OCI-LY7 (cell line): ENCODE measurements at regions not wholly inside any gene's neighbourhood (a gene's known extent, or its start where the extent isn't known, plus 50 kb on each side); places are given as distances from the start of the nearest gene placed in this dataset.

Experiments used
- BruUV-seq: library from RNA; stranded (reverse); fragments of 400-500 nt; replicated peaks from 2 replicates; lab custom pipeline; 2021; lab: Mats Ljungman, UMichigan
- CTCF ChIA-PET: fragments of 300-600 bp; sonication (Branson Sonifier 250); formaldehyde crosslinking; loops from one replicate; lab custom pipeline; 2022; ENCODE audit warnings: antibody characterized with exemption; ENCODE audit not compliant: unreplicated experiment; lab: Charles Lee
- POLR2A ChIA-PET: fragments of 300-600 bp; sonication (Branson Sonifier 250); formaldehyde crosslinking; loops from one replicate; lab custom pipeline; 2022; ENCODE audit warnings: antibody characterized with exemption; lab: Charles Lee
- DNase-seq: peaks from one replicate; pipeline ENCODE4 v3.0.0-alpha.2; 2015; ENCODE audit warnings: low spot score
- H2AFZ ChIP-seq: fragments of 200-600 bp; sonication (generic), shearing (Covaris generic); 2 replicates; pipeline ENCODE4 v1.6.1; 2014; ENCODE audit warnings: mild to moderate bottlenecking, antibody characterized with exemption, low read length, moderate library complexity
- H3K27ac ChIP-seq: fragments of 200-600 bp; sonication (generic); 2 replicates; pipeline ENCODE4 v1.5.1; 2014; ENCODE audit warnings: mixed run types, low read depth, mild to moderate bottlenecking, moderate library complexity, low read length, inconsistent platforms; ENCODE audit not compliant: poor library complexity, severe bottlenecking
- H3K36me3 ChIP-seq: fragments of 200-600 bp; sonication (generic); 2 replicates; pipeline ENCODE4 v1.6.1; 2014; ENCODE audit warnings: mild to moderate bottlenecking, antibody characterized with exemption, low read length, moderate library complexity, mixed read lengths; ENCODE audit not compliant: insufficient read depth
- H3K4me1 ChIP-seq: fragments of 200-600 bp; sonication (generic); 2 replicates; pipeline ENCODE4 v1.5.1; 2014; ENCODE audit warnings: mild to moderate bottlenecking, low read length; ENCODE audit not compliant: insufficient read depth, poor library complexity, severe bottlenecking
- H3K4me2 ChIP-seq: fragments of 200-600 bp; sonication (generic); 2 replicates; pipeline ENCODE4 v1.6.1; 2014; ENCODE audit warnings: mild to moderate bottlenecking, low read length
- H3K4me3 ChIP-seq: fragments of 200-600 bp; sonication (generic); 2 replicates; pipeline ENCODE4 v1.5.1; 2014; ENCODE audit warnings: mild to moderate bottlenecking, low read depth, low read length; ENCODE audit not compliant: poor library complexity, severe bottlenecking
- H3K79me2 ChIP-seq: fragments of 200-600 bp; sonication (generic); 2 replicates; pipeline ENCODE4 v1.6.1; 2016; ENCODE audit warnings: low read depth, mild to moderate bottlenecking, low read length, moderate library complexity, mixed read lengths; ENCODE audit not compliant: insufficient read depth
- H3K9me2 ChIP-seq: fragments of 200-600 bp; sonication (generic); 2 replicates; pipeline ENCODE4 v1.6.1; 2016; ENCODE audit warnings: mild to moderate bottlenecking, low read length, mixed read lengths; ENCODE audit not compliant: insufficient read depth
- H3K9me3 ChIP-seq: fragments of 200-600 bp; sonication (generic); 2 replicates; pipeline ENCODE4 v1.6.1; 2014; ENCODE audit warnings: mild to moderate bottlenecking, mixed run types, low read length, mixed read lengths
- H4K20me1 ChIP-seq: fragments of 200-600 bp; sonication (generic); 2 replicates; pipeline ENCODE4 v1.6.1; 2014; ENCODE audit warnings: mild to moderate bottlenecking, antibody characterized with exemption, low read length, moderate library complexity, mixed read lengths; ENCODE audit not compliant: insufficient read depth
- EZH2phosphoT487 ChIP-seq: fragments of 200-600 bp; sonication (generic); IDR thresholded peaks from 2 replicates; pipeline ENCODE4 v1.6.1; 2018; ENCODE audit warnings: low read depth, borderline replicate concordance, mild to moderate bottlenecking, mixed run types, antibody characterized with exemption, low read length, moderate library complexity, mixed read lengths
- intact Hi-C: fragments of 100-400 bp; cut with micrococcal nuclease; formaldehyde crosslinking; loops from one replicate; pipeline ENCODE4 v1.10.0; 2022; ENCODE audit not compliant: unreplicated experiment
- TF ChIP-seq, protein P1 (sequence below): fragments of 200-600 bp; sonication (generic); conservative IDR thresholded peaks from 2 replicates; pipeline ENCODE4 v1.5.1; 2014; ENCODE audit warnings: mild to moderate bottlenecking, antibody characterized with exemption, low read length, moderate library complexity, mixed read lengths

- H3K9me3 ChIP-seq: no peaks in the 10 kb centered on the region
- POLR2A ChIA-PET: no interaction called here
- CTCF ChIA-PET: no interaction called here
- H3K4me2 ChIP-seq: no peak overlapping the region
- H3K36me3 ChIP-seq: no peaks in the 10 kb centered on the region
- H3K27ac ChIP-seq: no peak overlapping the region
- no TSS peak for BruUV-seq
- no peaks in the 10 kb centered on the region for H4K20me1 ChIP-seq
- no peak for DNase-seq
- no peaks in the 10 kb centered on the region for H3K9me2 ChIP-seq
- H3K4me1 ChIP-seq: no peaks in the 10 kb centered on the region
- TF ChIP-seq, protein P1, sequence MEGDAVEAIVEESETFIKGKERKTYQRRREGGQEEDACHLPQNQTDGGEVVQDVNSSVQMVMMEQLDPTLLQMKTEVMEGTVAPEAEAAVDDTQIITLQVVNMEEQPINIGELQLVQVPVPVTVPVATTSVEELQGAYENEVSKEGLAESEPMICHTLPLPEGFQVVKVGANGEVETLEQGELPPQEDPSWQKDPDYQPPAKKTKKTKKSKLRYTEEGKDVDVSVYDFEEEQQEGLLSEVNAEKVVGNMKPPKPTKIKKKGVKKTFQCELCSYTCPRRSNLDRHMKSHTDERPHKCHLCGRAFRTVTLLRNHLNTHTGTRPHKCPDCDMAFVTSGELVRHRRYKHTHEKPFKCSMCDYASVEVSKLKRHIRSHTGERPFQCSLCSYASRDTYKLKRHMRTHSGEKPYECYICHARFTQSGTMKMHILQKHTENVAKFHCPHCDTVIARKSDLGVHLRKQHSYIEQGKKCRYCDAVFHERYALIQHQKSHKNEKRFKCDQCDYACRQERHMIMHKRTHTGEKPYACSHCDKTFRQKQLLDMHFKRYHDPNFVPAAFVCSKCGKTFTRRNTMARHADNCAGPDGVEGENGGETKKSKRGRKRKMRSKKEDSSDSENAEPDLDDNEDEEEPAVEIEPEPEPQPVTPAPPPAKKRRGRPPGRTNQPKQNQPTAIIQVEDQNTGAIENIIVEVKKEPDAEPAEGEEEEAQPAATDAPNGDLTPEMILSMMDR: no peak
- TF ChIP-seq EZH2phosphoT487: no peak
- H2AFZ ChIP-seq: no peak overlapping the region
- H3K4me3 ChIP-seq: no peak overlapping the region
- no peaks in the 10 kb centered on the region for H3K79me2 ChIP-seq
- intact Hi-C loops: no loop called here
Measured at GRCh38 chr22:48752451-48753380, 1075.0 kb downstream of the BRD1 start.

DNA sequence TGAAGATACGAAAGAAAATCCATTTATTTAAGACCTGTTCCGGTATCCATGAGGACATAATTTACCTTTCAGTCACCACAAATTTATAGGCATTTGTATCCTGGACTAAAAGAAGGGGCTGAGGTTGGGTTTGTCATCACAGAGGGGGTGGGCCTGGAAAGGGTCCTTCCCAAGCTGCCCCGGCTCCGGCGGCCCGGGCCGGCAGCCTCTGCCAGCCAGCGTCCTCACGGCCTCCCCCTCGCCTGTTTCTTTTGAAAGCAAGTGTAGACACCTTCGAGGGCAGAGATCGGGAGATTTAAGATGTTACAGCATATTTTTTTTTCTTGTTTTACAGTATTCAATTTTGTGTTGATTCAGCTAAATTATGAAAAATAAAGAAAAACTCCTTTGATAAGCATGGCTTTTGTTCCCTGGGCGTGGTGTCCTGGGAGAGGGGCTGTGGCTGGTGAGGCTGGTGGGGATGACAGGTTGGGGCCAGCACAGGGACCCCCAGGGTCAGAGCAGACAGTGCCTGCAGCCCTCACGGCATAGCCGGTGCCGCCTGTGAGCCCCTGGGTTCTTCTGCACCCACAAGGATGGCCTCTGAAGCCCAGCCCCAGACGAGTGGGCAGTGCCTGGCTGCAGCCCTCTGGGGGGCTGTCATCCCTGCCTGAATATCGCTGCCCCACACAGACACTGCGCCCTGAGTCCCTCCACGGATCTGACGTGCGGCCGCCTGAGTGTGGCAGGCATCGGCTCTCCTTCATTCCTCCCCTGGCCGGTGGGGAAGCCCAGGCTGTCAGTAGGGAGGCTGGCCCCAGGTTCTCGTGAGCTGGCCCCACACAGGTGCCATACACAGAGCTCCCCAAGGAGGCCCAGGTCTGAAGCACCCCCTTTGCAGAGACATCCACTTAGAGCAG, 1075.9 kb downstream of the BRD1 start:
- DNase-seq: no peak
- POLR2A ChIA-PET: no interaction called here
- H2AFZ ChIP-seq: no peak overlapping the region
- intact Hi-C loops: no loop called here
- no peaks in the 10 kb centered on the region for H3K9me2 ChIP-seq
- TF ChIP-seq, protein P1: no peak
- no peak for TF ChIP-seq EZH2phosphoT487
- no TSS peak for BruUV-seq
- H3K36me3 ChIP-seq: no peaks in the 10 kb centered on the region
- no peak overlapping the region for H3K4me3 ChIP-seq
- H3K79me2 ChIP-seq: no peaks in the 10 kb centered on the region
- CTCF ChIA-PET: no interaction called here
- no peaks in the 10 kb centered on the region for H3K9me3 ChIP-seq
- H3K4me1 ChIP-seq: no peaks in the 10 kb centered on the region
- H3K27ac ChIP-seq: no peak overlapping the region
- no peak overlapping the region for H3K4me2 ChIP-seq
- no peaks in the 10 kb centered on the region for H4K20me1 ChIP-seq
